ENCODE measurements at regions not wholly inside any gene's neighbourhood (a gene's known extent, or its start where the extent isn't known, plus 50 kb on each side); places are given as distances from the start of the nearest gene placed in this dataset.

- TF ChIP-seq CTCF (IDR thresholded peaks at IDR 0.05) = no peak
- H3K4me3 ChIP-seq = no peak overlapping the region
- no peak overlapping the region for H3K27ac ChIP-seq
- DNase-seq (ENCODE audit: low spot score) = no peak
Observed at GRCh38 chr6:14499309-14499708, 381.7 kb downstream of the CD83 start.

GRCh38 chr6:14499841-14500240 is 382.3 kb downstream of the CD83 start:
- Histone ChIP-seq H3K27ac (no peak overlapping the region), H3K4me3 (no peak overlapping the region)
- TF ChIP-seq CTCF (IDR thresholded peaks at IDR 0.05) = no peak
- DNase-seq (ENCODE audit: low spot score) = no peak

GRCh38 chr6:14500809-14501208 is 383.2 kb downstream of the CD83 start:
- no peak overlapping the region for H3K4me3 ChIP-seq
- TF ChIP-seq CTCF (IDR thresholded peaks at IDR 0.05) = no peak
- H3K27ac ChIP-seq = no peak overlapping the region
- DNase-seq (ENCODE audit: low spot score) = no peak

GRCh38 chr6:14501240-14501639 is 383.7 kb downstream of the CD83 start:
- TF ChIP-seq CTCF (IDR thresholded peaks at IDR 0.05) = no peak
- DNase-seq (ENCODE audit: low spot score) = no peak
- no peak overlapping the region for H3K27ac ChIP-seq
- no peak overlapping the region for H3K4me3 ChIP-seq

- Histone ChIP-seq H3K27ac (no peak overlapping the region), H3K4me3 (no peak overlapping the region)
- no peak for DNase-seq (ENCODE audit: low spot score)
- TF ChIP-seq CTCF (IDR thresholded peaks at IDR 0.05) = no peak
Observed at GRCh38 chr6:14501914-14502313, 384.3 kb downstream of the CD83 start.

GRCh38 chr6:14502551-14502950 is 385.0 kb downstream of the CD83 start:
- Histone ChIP-seq H3K4me3 (no peak overlapping the region), H3K27ac (no peak overlapping the region)
- TF ChIP-seq CTCF (IDR thresholded peaks at IDR 0.05) = no peak
- no peak for DNase-seq (ENCODE audit: low spot score)

- Histone ChIP-seq H3K27ac (no peak overlapping the region), H3K4me3 (no peak overlapping the region)
- TF ChIP-seq CTCF (IDR thresholded peaks at IDR 0.05) = no peak
- no peak for DNase-seq (ENCODE audit: low spot score)
Observed at GRCh38 chr6:14505401-14505800, 387.8 kb downstream of the CD83 start.

All from coronary artery (tissue), 2 donors.